SJCRH30 (cell line): ENCODE measurements at regions not wholly inside any gene's neighbourhood (a gene's known extent, or its start where the extent isn't known, plus 50 kb on each side); places are given as distances from the start of the nearest gene placed in this dataset.

Experiments used
- DNase-seq, 2 experiments: peaks; one replicate each; pipeline ENCODE4 v3.0.0-alpha.2; 2015 to 2020
- H3K27ac ChIP-seq: fragments of 250-450 bp; sonication (Bioruptor Pico); 2 replicates; pipeline ENCODE4 v1.5.1; 2020; ENCODE audit warnings: mild to moderate bottlenecking, moderate library complexity
- H3K27me3 ChIP-seq: fragments of 250-450 bp; sonication (Bioruptor Pico); 2 replicates; pipeline ENCODE4 v1.5.1; 2020; ENCODE audit warnings: mild to moderate bottlenecking, moderate library complexity
- H3K36me3 ChIP-seq: fragments of 250-450 bp; sonication (Bioruptor Pico); 2 replicates; pipeline ENCODE4 v1.5.1; 2020; ENCODE audit warnings: mild to moderate bottlenecking, moderate library complexity
- H3K4me1 ChIP-seq: fragments of 250-450 bp; sonication (Bioruptor Pico); 2 replicates; pipeline ENCODE4 v1.5.1; 2020; ENCODE audit warnings: mild to moderate bottlenecking, moderate library complexity
- H3K4me3 ChIP-seq: fragments of 250-450 bp; sonication (Bioruptor Pico); 2 replicates; pipeline ENCODE4 v1.5.1; 2020; ENCODE audit warnings: mild to moderate bottlenecking, moderate library complexity
- H3K9me3 ChIP-seq: fragments of 250-450 bp; sonication (Bioruptor Pico); replicated peaks from 2 replicates; pipeline ENCODE4 v1.5.1; 2020; ENCODE audit warnings: mild to moderate bottlenecking, moderate library complexity

DNA sequence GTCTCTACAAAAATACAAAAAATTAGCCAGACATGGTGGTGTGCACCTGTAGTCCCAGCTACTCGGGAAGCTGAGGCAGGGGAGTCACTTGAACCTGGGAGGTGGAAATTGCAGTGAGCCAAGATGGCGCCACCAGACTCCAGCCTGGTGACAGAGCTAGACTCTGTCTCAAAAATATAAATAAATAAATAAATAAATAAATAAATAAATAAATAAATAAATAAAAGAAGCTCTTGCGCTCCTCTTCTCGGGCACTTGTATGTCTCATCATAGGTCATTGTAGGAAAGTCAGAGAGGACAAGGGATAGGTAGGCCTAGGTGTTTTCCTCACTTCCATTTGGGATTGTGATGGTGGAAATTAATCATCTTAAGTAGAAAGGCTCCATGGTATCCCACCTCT, 252.8 kb downstream of the PIK3R1 start:
- no peaks in the 10 kb centered on the region for H3K27me3 ChIP-seq
- H3K9me3 ChIP-seq, result no peaks in the 10 kb centered on the region
- no peak overlapping the region for H3K4me3 ChIP-seq
- no peaks in the 10 kb centered on the region for H3K36me3 ChIP-seq
- H3K4me1 ChIP-seq, result peaks cover 4% of the 10 kb centered on the region; the same call in 1 of the 2 replicates
- no peak for DNase-seq
- H3K27ac ChIP-seq, result no peak overlapping the region

DNA sequence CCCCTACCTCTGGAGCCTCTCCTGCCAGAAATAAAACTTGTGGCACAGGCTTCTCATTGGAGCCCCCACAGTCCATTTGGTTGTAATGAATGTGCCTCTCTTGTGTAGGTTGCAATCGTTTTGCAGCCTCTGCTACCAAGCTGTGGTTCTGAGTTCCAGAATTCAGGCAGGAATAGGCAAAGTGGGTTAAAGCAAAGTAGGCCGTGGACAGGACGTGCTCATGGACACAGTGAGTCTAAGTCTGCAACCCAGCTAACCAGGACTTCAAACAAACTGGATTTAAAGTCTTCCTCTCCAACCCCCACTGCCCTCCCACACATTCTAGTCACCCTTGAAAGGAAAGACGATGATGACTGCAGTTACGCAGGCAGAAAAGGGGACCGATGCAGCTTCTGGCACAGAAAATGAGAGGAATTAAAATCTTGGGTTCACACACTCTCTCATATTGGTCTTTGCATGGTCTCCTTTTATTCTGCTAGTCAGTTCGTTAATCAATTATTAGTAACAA, 260.0 kb downstream of the PIK3R1 start:
- H3K36me3 ChIP-seq, result no peaks in the 10 kb centered on the region
- H3K4me1 ChIP-seq, result peaks cover 31% of the 10 kb centered on the region
- no peaks in the 10 kb centered on the region for H3K27me3 ChIP-seq
- no peak overlapping the region for H3K27ac ChIP-seq
- DNase-seq, result no peak
- H3K4me3 ChIP-seq, result no peak overlapping the region
- H3K9me3 ChIP-seq, result no peaks in the 10 kb centered on the region

DNA sequence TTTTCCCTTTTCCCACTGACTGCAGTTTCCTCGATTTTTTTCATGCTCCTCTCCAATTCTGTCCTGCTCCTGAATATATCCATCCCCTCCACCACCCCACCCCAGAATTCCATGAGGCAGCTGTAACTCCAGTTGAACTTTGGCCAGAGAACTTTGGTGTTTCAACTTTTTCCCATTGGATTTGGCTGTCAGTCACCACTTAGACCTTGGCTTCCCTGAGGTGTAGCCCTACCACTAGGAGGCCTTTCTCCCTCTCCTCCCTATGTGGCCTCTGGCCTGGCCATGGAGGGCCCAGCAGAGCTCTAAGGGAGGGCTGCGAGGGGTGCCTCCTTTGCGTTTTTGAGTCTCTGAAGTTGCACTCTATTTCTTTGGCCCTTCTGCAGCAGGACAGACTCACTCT, 261.3 kb downstream of the PIK3R1 start:
- Histone ChIP-seq H3K9me3 (no peaks in the 10 kb centered on the region), H3K36me3 (no peaks in the 10 kb centered on the region)
- DNase-seq, result no peak

DNA sequence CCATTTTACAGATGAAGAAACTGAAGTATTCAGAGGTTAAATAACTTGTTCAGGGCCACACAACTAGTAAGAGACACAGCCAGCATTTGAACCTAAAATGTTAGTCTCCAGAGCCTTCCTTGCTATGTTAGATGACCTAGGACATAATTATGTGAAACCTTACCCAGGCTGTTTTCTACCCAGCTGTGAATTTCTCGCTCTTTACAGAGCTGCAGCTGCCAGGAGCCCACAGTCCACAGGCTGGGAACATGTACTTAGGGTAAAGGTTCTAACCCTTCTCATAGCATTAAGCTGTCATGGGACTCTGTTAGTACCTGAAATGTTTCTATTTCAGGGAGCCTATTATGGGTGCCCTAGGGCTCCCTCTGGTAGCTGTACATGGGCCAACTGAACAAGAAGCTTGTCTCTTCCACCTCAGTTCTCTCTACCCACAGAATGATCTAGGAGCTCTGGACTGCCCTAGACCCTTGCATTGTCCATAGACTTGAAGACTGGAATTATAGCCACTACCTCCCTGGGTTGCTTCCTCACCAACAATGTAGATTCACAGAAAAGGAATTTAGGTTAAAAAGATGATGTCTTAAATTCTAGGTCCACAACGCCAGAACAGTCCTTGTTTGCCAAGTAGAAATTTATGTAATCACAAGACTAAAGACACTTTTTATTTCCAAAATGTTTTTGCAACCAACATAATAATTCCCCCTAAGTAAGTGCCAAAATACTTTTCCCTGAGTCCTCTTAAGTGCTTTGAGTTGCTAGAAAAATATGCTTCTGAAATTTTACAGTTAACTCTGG, 262.9 kb downstream of the PIK3R1 start:
- H3K27me3 ChIP-seq, result no peaks in the 10 kb centered on the region
- H3K4me3 ChIP-seq, result no peak overlapping the region
- H3K4me1 ChIP-seq, result peaks cover 31% of the 10 kb centered on the region
- peak; percentile 57 to 81 for DNase-seq
- peak overlapping the region; percentile 42 for H3K27ac ChIP-seq
- H3K9me3 ChIP-seq, result no peaks in the 10 kb centered on the region
- H3K36me3 ChIP-seq, result no peaks in the 10 kb centered on the region

More for the DNA sequence above, 261.3 kb downstream of the PIK3R1 start:
- H3K4me1 ChIP-seq, result peaks cover 31% of the 10 kb centered on the region
- no peak overlapping the region for H3K27ac ChIP-seq
- no peaks in the 10 kb centered on the region for H3K27me3 ChIP-seq
- no peak overlapping the region for H3K4me3 ChIP-seq

DNA sequence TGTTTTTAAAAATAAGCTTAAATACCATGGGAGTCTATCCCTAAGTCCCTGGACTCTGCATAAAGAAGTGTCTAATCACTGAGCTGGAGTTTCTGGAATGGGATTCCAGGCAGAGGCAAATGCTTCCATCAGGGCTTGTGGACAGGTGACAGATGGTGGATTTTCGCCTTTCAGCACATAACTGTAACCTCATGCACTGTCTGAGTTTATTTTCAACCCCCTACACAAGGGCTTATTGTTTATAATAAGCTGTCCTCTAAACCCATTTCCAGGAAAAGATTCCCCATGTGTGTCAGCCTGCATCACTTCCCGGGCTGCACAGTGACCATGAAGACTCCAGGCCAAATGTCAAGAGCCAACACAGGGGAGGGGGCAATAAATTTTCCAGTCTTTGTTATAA, 264.0 kb downstream of the PIK3R1 start:
- peak; percentile 71 to 89 for DNase-seq
- no peaks in the 10 kb centered on the region for H3K36me3 ChIP-seq
- H3K4me1 ChIP-seq, result peaks cover 31% of the 10 kb centered on the region
- no peaks in the 10 kb centered on the region for H3K27me3 ChIP-seq
- no peak overlapping the region for H3K4me3 ChIP-seq
- peak overlapping the region; percentile 42 for H3K27ac ChIP-seq
- no peaks in the 10 kb centered on the region for H3K9me3 ChIP-seq

DNA sequence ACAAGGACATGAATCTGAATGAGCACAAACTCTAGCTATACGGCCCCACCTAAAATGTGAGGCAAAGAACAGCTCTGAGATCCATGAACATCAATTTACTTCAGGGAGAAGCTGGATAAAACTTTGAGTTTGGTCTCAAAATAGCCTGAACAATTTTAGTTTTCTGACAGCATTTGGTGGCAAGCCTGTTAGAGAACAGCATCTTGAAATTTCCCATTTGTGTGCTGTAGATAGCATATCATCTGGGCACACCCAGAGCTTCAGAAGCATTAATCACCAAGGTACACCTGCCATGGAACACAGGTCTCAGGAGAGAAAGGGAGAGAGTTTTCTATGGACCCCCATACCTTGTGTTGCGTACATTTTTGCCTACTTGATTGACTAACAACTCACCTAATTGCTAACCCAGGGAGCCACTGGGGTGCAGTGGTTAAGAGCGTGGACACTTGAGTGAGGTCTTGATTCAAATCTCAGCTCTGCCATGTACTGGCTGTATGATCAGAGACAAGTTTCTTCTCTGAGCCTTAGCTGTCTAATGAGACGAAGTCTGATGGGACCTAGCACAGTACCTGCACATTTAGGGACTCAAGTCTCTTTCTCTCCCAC, 264.9 kb downstream of the PIK3R1 start:
- peak overlapping the region; percentile 38; the same call in 1 of the 2 replicates for H3K27ac ChIP-seq
- DNase-seq, result no peak
- no peaks in the 10 kb centered on the region for H3K9me3 ChIP-seq
- no peaks in the 10 kb centered on the region for H3K36me3 ChIP-seq
- peaks cover 31% of the 10 kb centered on the region for H3K4me1 ChIP-seq
- no peaks in the 10 kb centered on the region for H3K27me3 ChIP-seq
- H3K4me3 ChIP-seq, result no peak overlapping the region

DNA sequence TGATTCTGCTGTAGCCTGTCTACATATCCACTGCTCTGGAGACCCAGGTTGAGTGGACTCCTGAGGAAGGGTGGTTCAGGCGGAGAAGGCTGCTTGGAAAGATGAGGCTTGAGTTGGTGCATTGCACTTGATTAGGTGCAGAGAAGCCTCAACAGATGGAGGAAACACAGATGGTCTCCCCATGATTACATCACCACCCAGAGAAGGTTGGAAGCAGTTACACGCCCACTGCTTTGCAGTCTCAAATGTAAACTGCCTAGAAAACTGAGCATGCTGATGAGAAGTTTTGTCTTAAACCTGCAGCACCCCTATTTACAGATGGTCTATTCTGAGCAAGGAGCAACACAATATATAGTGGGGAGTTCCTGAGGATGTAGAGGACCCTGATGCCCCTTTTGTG, 266.6 kb downstream of the PIK3R1 start:
- Histone ChIP-seq H3K27ac (no peak overlapping the region), H3K27me3 (no peaks in the 10 kb centered on the region)
- DNase-seq, result peak in 1 of 2 experiments; percentile 30

DNA sequence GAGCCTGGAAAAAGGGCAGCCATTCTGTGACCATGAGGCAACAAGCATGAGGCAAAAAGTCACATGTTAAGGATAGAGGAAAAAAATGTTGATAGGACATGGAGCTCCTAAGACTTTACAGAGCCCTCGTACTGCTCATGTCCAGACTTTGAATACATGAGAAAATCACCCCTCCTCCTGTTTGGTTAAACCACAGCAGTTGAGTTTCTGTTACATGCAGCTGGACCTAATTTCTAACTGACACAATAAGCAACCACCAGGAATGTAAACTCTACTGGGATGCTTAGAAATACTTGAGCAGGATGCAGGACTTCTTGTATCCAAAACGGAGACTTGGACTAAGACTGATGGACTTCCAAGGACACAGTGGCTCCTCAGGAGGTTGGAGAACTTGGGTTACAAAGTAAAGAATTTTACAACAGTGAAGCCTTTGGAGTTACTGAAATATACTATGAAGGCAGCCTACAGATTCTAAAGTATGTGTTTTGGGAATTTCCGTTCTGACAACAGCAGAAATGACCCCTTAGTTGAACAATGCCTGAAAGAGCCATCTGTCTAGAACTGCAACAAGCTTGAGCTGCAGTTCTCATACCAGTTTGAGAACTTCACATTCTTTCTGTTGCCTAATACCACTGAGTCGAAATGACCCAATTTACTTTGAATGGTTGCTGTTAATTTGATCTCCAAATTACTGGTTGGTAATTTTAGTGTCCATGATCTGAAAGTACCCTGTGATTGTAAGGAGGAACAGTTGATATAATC, 268.9 kb downstream of the PIK3R1 start:
- Histone ChIP-seq H3K27ac (no peak overlapping the region), H3K9me3 (no peaks in the 10 kb centered on the region), H3K4me3 (no peak overlapping the region), H3K27me3 (no peaks in the 10 kb centered on the region), H3K36me3 (no peaks in the 10 kb centered on the region), H3K4me1 (peaks cover 10% of the 10 kb centered on the region)
- no peak for DNase-seq

More for the DNA sequence above, 266.6 kb downstream of the PIK3R1 start:
- Histone ChIP-seq H3K9me3 (no peaks in the 10 kb centered on the region), H3K4me1 (peaks cover 31% of the 10 kb centered on the region), H3K4me3 (no peak overlapping the region), H3K36me3 (no peaks in the 10 kb centered on the region)

DNA sequence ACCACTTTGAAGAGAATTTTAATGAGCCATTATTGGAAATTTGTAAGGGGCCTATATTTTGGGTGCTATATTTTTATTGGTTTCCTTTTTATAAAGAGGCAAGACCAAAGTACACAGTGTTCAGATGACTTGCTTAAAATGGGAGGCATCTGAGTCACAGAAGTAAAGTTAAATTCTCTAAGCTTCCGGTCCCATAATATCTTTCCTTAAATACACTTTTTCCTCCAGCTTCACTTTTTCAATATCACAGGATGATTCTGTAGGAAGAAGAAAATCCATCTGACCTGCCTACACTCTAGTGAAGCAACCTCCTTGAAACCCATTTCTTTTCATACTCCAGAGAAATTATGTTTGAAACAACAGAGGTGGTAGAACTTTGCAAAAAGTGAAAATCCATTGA, 274.0 kb downstream of the PIK3R1 start:
- DNase-seq, result no peak
- Histone ChIP-seq H3K36me3 (no peaks in the 10 kb centered on the region), H3K4me3 (no peak overlapping the region), H3K27ac (no peak overlapping the region), H3K27me3 (no peaks in the 10 kb centered on the region), H3K9me3 (no peaks in the 10 kb centered on the region), H3K4me1 (peaks cover 12% of the 10 kb centered on the region)

DNA sequence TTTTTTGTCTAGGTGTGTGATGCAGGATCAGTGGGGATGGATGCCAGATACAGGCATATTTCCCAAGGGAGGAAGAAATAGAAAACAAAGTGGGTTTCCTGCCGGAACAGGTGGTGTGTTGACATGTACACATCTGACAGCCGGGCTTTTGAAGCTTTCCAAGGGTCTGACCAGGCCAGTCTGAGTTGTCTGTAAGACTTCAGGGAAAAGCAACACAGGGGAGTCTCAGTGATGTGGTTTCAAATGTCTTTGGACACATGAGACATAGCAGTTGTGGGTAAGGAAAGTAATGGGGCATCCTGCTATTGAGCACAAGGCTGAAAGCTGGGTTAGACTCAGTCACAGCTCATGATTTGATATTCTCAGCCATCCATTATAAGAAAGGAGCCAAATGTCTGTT, 274.9 kb downstream of the PIK3R1 start:
- Histone ChIP-seq H3K4me3 (no peak overlapping the region), H3K27me3 (no peaks in the 10 kb centered on the region), H3K36me3 (no peaks in the 10 kb centered on the region), H3K9me3 (no peaks in the 10 kb centered on the region), H3K4me1 (peaks cover 12% of the 10 kb centered on the region), H3K27ac (no peak overlapping the region; the same call in 1 of the 2 replicates)
- peak; percentile 74 to 90 for DNase-seq

DNA sequence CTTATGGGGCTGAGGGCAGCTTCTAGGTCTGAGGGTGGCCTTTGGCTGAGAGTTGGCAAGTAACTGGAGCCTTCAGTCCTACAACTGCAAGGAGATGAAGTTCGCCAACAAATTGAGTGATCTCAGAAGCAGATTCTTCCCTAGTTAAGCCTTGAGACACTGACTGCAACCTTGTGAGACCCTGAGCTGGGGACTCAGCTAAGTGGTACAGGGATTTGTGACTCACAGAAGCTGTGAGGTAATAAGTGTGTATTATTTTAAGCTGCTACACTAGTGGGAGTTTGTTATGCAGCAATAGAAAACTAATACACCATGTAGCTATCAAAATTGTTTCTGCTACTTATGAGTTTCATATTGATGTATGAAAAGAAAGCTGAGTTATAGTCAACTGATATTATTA, 279.2 kb downstream of the PIK3R1 start:
- no peak for DNase-seq
- Histone ChIP-seq H3K27me3 (no peaks in the 10 kb centered on the region), H3K27ac (no peak overlapping the region), H3K4me1 (peaks cover 12% of the 10 kb centered on the region), H3K36me3 (no peaks in the 10 kb centered on the region), H3K9me3 (no peaks in the 10 kb centered on the region), H3K4me3 (no peak overlapping the region)

DNA sequence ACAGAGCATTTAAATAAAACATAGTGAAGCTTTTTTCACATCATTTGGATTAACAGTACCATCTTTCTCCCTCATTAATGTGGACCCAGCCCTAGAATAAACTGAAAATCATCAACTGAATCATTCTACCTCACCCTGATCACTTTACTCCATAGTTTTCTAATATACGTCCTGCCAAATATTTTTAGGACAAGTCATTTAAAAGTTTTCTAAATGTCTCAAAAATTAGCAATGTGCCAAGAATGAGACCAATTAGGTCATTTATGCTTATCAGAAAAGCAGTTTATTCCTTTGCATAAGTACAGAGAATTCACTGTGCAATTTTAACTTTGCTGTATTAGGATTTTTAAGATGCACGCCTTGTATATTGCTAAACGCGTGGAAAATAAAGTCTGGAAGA, 284.4 kb downstream of the PIK3R1 start:
- Histone ChIP-seq H3K4me3 (no peak overlapping the region), H3K36me3 (no peaks in the 10 kb centered on the region), H3K4me1 (peaks cover 9% of the 10 kb centered on the region; the same call in 1 of the 2 replicates), H3K9me3 (no peaks in the 10 kb centered on the region), H3K27me3 (no peaks in the 10 kb centered on the region), H3K27ac (no peak overlapping the region)
- DNase-seq, result no peak

DNA sequence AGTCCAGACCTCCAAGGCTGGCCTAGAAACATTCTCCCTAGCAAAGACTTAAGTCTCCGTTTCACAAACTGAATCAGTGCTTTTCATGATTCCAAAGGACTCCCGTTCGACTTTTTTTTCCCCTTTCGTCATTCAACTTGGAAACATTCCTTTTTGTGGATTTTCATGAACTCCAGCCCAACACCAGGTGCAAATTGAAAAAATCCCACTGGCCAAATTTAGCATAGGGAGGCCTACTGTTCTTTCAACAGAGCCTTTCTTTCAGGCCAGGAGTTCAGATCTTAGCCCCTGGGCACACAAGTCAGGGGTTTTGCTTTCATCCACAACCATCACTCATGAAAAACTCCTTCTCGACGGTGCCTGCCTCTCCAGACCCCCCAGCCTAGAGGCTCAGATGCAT, 285.3 kb downstream of the PIK3R1 start:
- no peaks in the 10 kb centered on the region for H3K9me3 ChIP-seq
- peak overlapping the region; percentile 8; the same call in 1 of the 2 replicates for H3K27ac ChIP-seq
- H3K36me3 ChIP-seq, result no peaks in the 10 kb centered on the region
- H3K27me3 ChIP-seq, result no peaks in the 10 kb centered on the region
- DNase-seq, result peak; percentile 34 to 71
- H3K4me3 ChIP-seq, result no peak overlapping the region
- peaks cover 9% of the 10 kb centered on the region; the same call in 1 of the 2 replicates for H3K4me1 ChIP-seq

DNA sequence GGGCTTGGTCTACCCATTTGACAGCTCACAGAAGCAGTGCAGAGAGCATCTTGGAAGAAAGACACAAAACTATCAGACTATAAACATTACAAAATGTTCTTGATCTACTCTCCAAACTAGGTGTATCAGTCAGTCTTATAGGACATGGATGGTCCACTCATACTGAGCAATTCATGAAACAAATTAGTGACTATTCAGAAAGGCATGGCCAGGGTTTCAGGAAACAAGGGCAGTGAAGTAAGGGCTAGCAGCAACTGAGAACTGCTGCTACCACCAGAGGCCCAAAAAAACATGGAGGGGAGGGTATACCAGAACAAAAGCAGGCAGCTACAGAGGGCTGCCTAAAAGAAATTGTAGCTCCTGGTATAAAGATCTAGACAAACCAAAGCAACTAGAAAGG, 287.0 kb downstream of the PIK3R1 start:
- H3K4me1 ChIP-seq, result peaks cover 9% of the 10 kb centered on the region; the same call in 1 of the 2 replicates
- no peak overlapping the region for H3K4me3 ChIP-seq
- no peaks in the 10 kb centered on the region for H3K36me3 ChIP-seq
- DNase-seq, result no peak
- no peaks in the 10 kb centered on the region for H3K9me3 ChIP-seq
- no peaks in the 10 kb centered on the region for H3K27me3 ChIP-seq
- H3K27ac ChIP-seq, result no peak overlapping the region

DNA sequence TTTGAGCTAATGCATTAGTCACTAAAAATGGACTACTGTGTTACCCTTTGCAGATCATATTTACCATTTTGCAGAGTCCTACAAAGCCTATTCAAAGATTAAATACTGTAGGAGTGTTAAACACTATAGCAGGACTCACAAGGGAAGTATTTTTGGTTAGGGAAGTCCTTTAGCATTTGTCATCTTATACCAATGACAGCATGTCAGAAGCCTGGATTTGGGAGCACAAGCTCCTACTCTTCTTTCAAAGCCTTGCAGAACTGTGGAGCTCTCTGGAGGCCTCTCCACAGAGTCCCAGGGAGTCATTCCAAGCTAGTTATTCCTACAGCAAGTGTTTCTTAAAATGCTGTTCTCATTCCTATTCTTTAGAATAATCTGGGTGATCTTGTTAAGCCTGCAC, 288.8 kb downstream of the PIK3R1 start:
- peaks cover 9% of the 10 kb centered on the region; the same call in 1 of the 2 replicates for H3K4me1 ChIP-seq
- no peaks in the 10 kb centered on the region for H3K9me3 ChIP-seq
- H3K27ac ChIP-seq, result no peak overlapping the region
- no peak for DNase-seq
- no peaks in the 10 kb centered on the region for H3K27me3 ChIP-seq
- no peaks in the 10 kb centered on the region for H3K36me3 ChIP-seq
- H3K4me3 ChIP-seq, result no peak overlapping the region
